Testis (tissue), 2 donors: ENCODE measurements at regions not wholly inside any gene's neighbourhood (a gene's known extent, or its start where the extent isn't known, plus 50 kb on each side); places are given as distances from the start of the nearest gene placed in this dataset.

Source experiments
- CTCF ChIP-seq, 3 experiments: fragments of 450-650 bp in 2 of 3; fragments of 200-600 bp in 1 of 3; sonication (generic) in 1 of 3; IDR thresholded peaks; one replicate each; pipeline ENCODE4 v1.5.1; 2016 to 2019; ENCODE audit warnings: antibody characterized with exemption in 3 of 3, mild to moderate bottlenecking in 2 of 3, moderate library complexity in 1 of 3
- POLR2A ChIP-seq: fragments of 450-650 bp; IDR thresholded peaks from one replicate; pipeline ENCODE4 v1.6.1; 2017; ENCODE audit warnings: antibody characterized with exemption, mild to moderate bottlenecking, moderate library complexity

DNA sequence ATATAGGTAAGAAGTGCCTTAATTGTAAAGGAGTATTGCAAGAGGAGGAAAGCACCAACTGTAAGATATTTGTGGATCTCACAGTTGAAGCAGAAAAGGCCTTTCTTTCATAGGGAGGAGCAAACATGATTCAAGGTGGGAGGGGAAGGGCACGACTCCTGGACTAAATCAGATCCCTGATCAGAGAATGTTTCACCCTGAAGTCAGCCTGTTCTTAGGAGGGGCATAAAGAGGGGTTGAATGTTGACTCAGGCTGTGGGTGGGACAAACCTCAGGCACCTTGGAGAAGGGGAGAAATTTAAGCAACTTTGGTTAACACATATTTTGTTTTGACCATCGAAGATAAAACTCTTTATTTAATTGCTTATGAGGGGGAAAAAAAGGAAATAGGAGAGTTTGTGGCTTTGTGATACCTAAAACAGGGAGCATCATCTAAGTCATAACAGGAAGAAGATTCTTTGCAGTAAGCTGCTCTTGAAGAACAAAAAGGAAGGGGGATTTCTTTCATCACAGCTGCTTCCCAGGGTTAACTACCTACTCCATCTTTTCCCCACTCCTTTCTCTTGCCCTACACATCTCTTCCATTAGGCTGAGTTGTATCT is 158.6 kb upstream of the ZNF267 start:
- TF ChIP-seq CTCF (IDR thresholded peaks at IDR 0.05), result no peak
- TF ChIP-seq POLR2A, result no peak
